Testis (tissue), 2 donors: ENCODE measurements at regions not wholly inside any gene's neighbourhood (a gene's known extent, or its start where the extent isn't known, plus 50 kb on each side); places are given as distances from the start of the nearest gene placed in this dataset.
"Not testable (repeated sequence)": the region's sequence is repeated elsewhere in the genome, so short reads cannot be mapped to it uniquely, and the experiment has no call there.

ENCODE experiments used
- DNase-seq: peaks from one replicate; pipeline ENCODE4 v3.0.0-alpha.2; 2019
- H3K27ac ChIP-seq, 2 donors: fragments of 200-600 bp; sonication (generic); one replicate each; pipeline ENCODE4 v1.5.1; 2019
- H3K27me3 ChIP-seq: fragments of 200-600 bp; sonication (generic); one replicate; pipeline ENCODE4 v1.5.1; 2019
- H3K36me3 ChIP-seq: fragments of 200-600 bp; sonication (generic); one replicate; pipeline ENCODE4 v1.5.1; 2017; ENCODE audit warnings: low read depth; ENCODE audit errors: missing control alignments
- H3K4me1 ChIP-seq: fragments of 200-600 bp; sonication (generic); one replicate; pipeline ENCODE4 v1.5.1; 2019
- H3K4me3 ChIP-seq, 2 donors: fragments of 200-600 bp; sonication (generic); one replicate each; pipeline ENCODE4 v1.5.1; 2017 to 2019
- H3K9me3 ChIP-seq: fragments of 200-600 bp; sonication (generic); one replicate; pipeline ENCODE4 v1.5.1; 2017
- CTCF ChIP-seq, 3 experiments: fragments of 450-650 bp in 2 of 3; fragments of 200-600 bp in 1 of 3; sonication (generic) in 1 of 3; IDR thresholded peaks; one replicate each; pipeline ENCODE4 v1.5.1; 2016 to 2019; ENCODE audit warnings: antibody characterized with exemption in 3 of 3, mild to moderate bottlenecking in 2 of 3, moderate library complexity in 1 of 3
- POLR2A ChIP-seq: fragments of 450-650 bp; IDR thresholded peaks from one replicate; pipeline ENCODE4 v1.6.1; 2017; ENCODE audit warnings: antibody characterized with exemption, mild to moderate bottlenecking, moderate library complexity
- WGBS, 2 donors: methylation state at CpG; one replicate each; pipeline ENCODE4 v1.1.5; 2018; 5-methylcytosine and 5-hydroxymethylcytosine counted together
- intact Hi-C: fragments of 100-400 bp; cut with DNase I; formaldehyde crosslinking; loops from one replicate; pipeline ENCODE4 v1.15.1; 2023; ENCODE audit warnings: low total_unique reads

GRCh38 chr13:63773476-63773875 lies 2357.8 kb upstream of the PCDH20 start:
- H3K4me3 ChIP-seq: no peak overlapping the region
- DNase-seq: no peak
- H3K27me3 ChIP-seq: no peaks in the 10 kb centered on the region
- no peaks in the 10 kb centered on the region for H3K9me3 ChIP-seq
- H3K27ac ChIP-seq: no peak overlapping the region
- intact Hi-C loops: no loop called here
- no peaks in the 10 kb centered on the region for H3K4me1 ChIP-seq
- H3K36me3 ChIP-seq: no peaks in the 10 kb centered on the region
- 67 to 74% methylated on average over 3 of the region's 3 CpGs for WGBS, 2 donors
- TF ChIP-seq POLR2A (no peak), CTCF (IDR thresholded peaks at IDR 0.05) (no peak)

GRCh38 chr13:63757683-63758082 lies 2342.0 kb upstream of the PCDH20 start:
- H3K4me1 ChIP-seq, H3K36me3 ChIP-seq, H3K27ac ChIP-seq, H3K27me3 ChIP-seq, DNase-seq, H3K9me3 ChIP-seq, intact Hi-C loops, H3K4me3 ChIP-seq: not testable (repeated sequence)
- WGBS, 2 donors: 78 to 97% methylated on average over 4 to 5 of the region's 5 CpGs

- H3K9me3 ChIP-seq, H3K36me3 ChIP-seq, H3K4me1 ChIP-seq, DNase-seq, H3K4me3 ChIP-seq, H3K27ac ChIP-seq, intact Hi-C loops, H3K27me3 ChIP-seq: not testable (repeated sequence)
- WGBS, 2 donors: no CpG with 5 or more reads among the region's 2 CpGs
Observed at GRCh38 chr13:63749857-63750256, 2334.2 kb upstream of the PCDH20 start.

GRCh38 chr13:63741814-63742101 lies 2326.1 kb upstream of the PCDH20 start:
- H3K9me3 ChIP-seq, H3K27me3 ChIP-seq, DNase-seq, H3K27ac ChIP-seq, intact Hi-C loops, H3K36me3 ChIP-seq, H3K4me1 ChIP-seq: not testable (repeated sequence)
- H3K4me3 ChIP-seq: peak overlapping the region in 1 of 2 donors; percentile 5
- 54 to 81% methylated on average over 4 to 6 of the region's 19 CpGs for WGBS, 2 donors

- intact Hi-C loops: no loop called here
- DNase-seq: no peak
- WGBS, 2 donors: 58 to 82% methylated on average over 11 to 24 of the region's 36 CpGs
Observed at GRCh38 chr13:63741029-63741813, 2325.6 kb upstream of the PCDH20 start.

GRCh38 chr13:63739112-63739735 lies 2323.6 kb upstream of the PCDH20 start:
- intact Hi-C loops, H3K27me3 ChIP-seq, H3K36me3 ChIP-seq, H3K27ac ChIP-seq, H3K9me3 ChIP-seq, H3K4me1 ChIP-seq, DNase-seq: not testable (repeated sequence)
- H3K4me3 ChIP-seq: peak overlapping the region; percentile 2 to 6
- WGBS, 2 donors: 60 to 76% methylated on average over 4 to 21 of the region's 23 CpGs

More at GRCh38 chr13:63741029-63741813, 2325.6 kb upstream of the PCDH20 start:
- Histone ChIP-seq H3K27me3 (no peaks in the 10 kb centered on the region), H3K4me3 (peak overlapping the region in 1 of 2 donors; percentile 26), H3K27ac (no peak overlapping the region), H3K36me3 (no peaks in the 10 kb centered on the region), H3K9me3 (no peaks in the 10 kb centered on the region), H3K4me1 (no peaks in the 10 kb centered on the region)
- TF ChIP-seq CTCF (IDR thresholded peaks at IDR 0.05): no peak
- no peak for TF ChIP-seq POLR2A

- no peak for DNase-seq
- intact Hi-C loops: no loop called here
- TF ChIP-seq CTCF (IDR thresholded peaks at IDR 0.05) (no peak), POLR2A (no peak)
- no peaks in the 10 kb centered on the region for H3K36me3 ChIP-seq
- no peaks in the 10 kb centered on the region for H3K4me1 ChIP-seq
- no peaks in the 10 kb centered on the region for H3K9me3 ChIP-seq
- WGBS, 2 donors: 63 to 75% methylated on average over 6 to 17 of the region's 19 CpGs
- no peak overlapping the region for H3K4me3 ChIP-seq
- H3K27ac ChIP-seq: no peak overlapping the region
- no peaks in the 10 kb centered on the region for H3K27me3 ChIP-seq
Observed at GRCh38 chr13:63737418-63737817, 2321.8 kb upstream of the PCDH20 start.
